ENCODE measurements at regions not wholly inside any gene's neighbourhood (a gene's known extent, or its start where the extent isn't known, plus 50 kb on each side); places are given as distances from the start of the nearest gene placed in this dataset.

- no peak for TF ChIP-seq FOXP1 (CRISPR knock-in tag; IDR thresholded peaks at IDR 0.05; ENCODE audit: borderline replicate concordance)
- TF ChIP-seq NFE2L1 (CRISPR knock-in tag; IDR thresholded peaks at IDR 0.05), result no peak
- no peak for TF ChIP-seq CREB1 (CRISPR knock-in tag; IDR thresholded peaks at IDR 0.05)
- TF ChIP-seq, protein P1, sequence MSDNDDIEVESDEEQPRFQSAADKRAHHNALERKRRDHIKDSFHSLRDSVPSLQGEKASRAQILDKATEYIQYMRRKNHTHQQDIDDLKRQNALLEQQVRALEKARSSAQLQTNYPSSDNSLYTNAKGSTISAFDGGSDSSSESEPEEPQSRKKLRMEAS (CRISPR knock-in tag; IDR thresholded peaks at IDR 0.05), result no peak
- no peak for TF ChIP-seq STAT6 (CRISPR knock-in tag; conservative IDR thresholded peaks at IDR 0.05; ENCODE audit: low read depth)
- TF ChIP-seq, protein P2, sequence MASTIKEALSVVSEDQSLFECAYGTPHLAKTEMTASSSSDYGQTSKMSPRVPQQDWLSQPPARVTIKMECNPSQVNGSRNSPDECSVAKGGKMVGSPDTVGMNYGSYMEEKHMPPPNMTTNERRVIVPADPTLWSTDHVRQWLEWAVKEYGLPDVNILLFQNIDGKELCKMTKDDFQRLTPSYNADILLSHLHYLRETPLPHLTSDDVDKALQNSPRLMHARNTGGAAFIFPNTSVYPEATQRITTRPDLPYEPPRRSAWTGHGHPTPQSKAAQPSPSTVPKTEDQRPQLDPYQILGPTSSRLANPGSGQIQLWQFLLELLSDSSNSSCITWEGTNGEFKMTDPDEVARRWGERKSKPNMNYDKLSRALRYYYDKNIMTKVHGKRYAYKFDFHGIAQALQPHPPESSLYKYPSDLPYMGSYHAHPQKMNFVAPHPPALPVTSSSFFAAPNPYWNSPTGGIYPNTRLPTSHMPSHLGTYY (CRISPR knock-in tag; IDR thresholded peaks at IDR 0.05), result no peak
These were observed 477.9 kb upstream of the MANEA start (continued) for GRCh38 chr6:95099410-95099809.

GRCh38 chr6:95109212-95109611 lies 468.1 kb upstream of the MANEA start:
- no peaks in the 10 kb centered on the region for H3K27me3 Mint-ChIP-seq (ENCODE audit: low read depth)
- no peak overlapping the region for H3K4me3 Mint-ChIP-seq
- H3K36me3 Mint-ChIP-seq, result no peaks in the 10 kb centered on the region
- no peaks in the 10 kb centered on the region for H3K9me3 Mint-ChIP-seq
- CTCF ChIA-PET, result no interaction called here
- no peak for DNase-seq (ENCODE audit: low spot score)
- H3K4me1 Mint-ChIP-seq, result no peaks in the 10 kb centered on the region
- ATAC-seq, result no peak
- POLR2A ChIA-PET, result no interaction called here
- TF ChIP-seq, protein P3, sequence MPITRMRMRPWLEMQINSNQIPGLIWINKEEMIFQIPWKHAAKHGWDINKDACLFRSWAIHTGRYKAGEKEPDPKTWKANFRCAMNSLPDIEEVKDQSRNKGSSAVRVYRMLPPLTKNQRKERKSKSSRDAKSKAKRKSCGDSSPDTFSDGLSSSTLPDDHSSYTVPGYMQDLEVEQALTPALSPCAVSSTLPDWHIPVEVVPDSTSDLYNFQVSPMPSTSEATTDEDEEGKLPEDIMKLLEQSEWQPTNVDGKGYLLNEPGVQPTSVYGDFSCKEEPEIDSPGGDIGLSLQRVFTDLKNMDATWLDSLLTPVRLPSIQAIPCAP (CRISPR knock-in tag; IDR thresholded peaks at IDR 0.05), result no peak
- TF ChIP-seq, protein P4, sequence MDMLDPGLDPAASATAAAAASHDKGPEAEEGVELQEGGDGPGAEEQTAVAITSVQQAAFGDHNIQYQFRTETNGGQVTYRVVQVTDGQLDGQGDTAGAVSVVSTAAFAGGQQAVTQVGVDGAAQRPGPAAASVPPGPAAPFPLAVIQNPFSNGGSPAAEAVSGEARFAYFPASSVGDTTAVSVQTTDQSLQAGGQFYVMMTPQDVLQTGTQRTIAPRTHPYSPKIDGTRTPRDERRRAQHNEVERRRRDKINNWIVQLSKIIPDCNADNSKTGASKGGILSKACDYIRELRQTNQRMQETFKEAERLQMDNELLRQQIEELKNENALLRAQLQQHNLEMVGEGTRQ (CRISPR knock-in tag; IDR thresholded peaks at IDR 0.05), result no peak
- no peak for TF ChIP-seq ESRRA (CRISPR knock-in tag; IDR thresholded peaks at IDR 0.05; ENCODE audit: borderline replicate concordance)
- no peak for TF ChIP-seq ETV6 (CRISPR knock-in tag; IDR thresholded peaks at IDR 0.05)
- TF ChIP-seq, protein P2 (CRISPR knock-in tag; IDR thresholded peaks at IDR 0.05), result no peak
- TF ChIP-seq PRDM15 (CRISPR knock-in tag; IDR thresholded peaks at IDR 0.05), result no peak
- TF ChIP-seq, protein P1 (CRISPR knock-in tag; IDR thresholded peaks at IDR 0.05), result no peak
- TF ChIP-seq ZNF219 (CRISPR knock-in tag; IDR thresholded peaks at IDR 0.05; ENCODE audit: borderline replicate concordance), result no peak
- TF ChIP-seq ZNF396 (CRISPR knock-in tag; IDR thresholded peaks at IDR 0.05; ENCODE audit: borderline replicate concordance), result no peak
- no peak for TF ChIP-seq SP1 (CRISPR knock-in tag; conservative IDR thresholded peaks at IDR 0.05)
- no peak for TF ChIP-seq STAT6 (CRISPR knock-in tag; conservative IDR thresholded peaks at IDR 0.05; ENCODE audit: low read depth)
- no peak overlapping the region for H3K27ac Mint-ChIP-seq

Measured in WTC11 (cell line).